WTC11 (cell line): ENCODE measurements at regions not wholly inside any gene's neighbourhood (a gene's known extent, or its start where the extent isn't known, plus 50 kb on each side); places are given as distances from the start of the nearest gene placed in this dataset.
A peak's percentile ranks its signal among the peaks of the same experiment; 100 is the strongest.

ENCODE experiments used
- ATAC-seq: fragments of 200-7000 bp; cut with Tn5 transposase; 2 replicates; pipeline ENCODE4 v1.10.0; 2021; ENCODE audit warnings: mild to moderate bottlenecking, moderate library complexity
- CTCF ChIA-PET: fragments of 300-600 bp; sonication (Branson Sonifier 250); formaldehyde crosslinking; loops from one replicate; lab custom pipeline; 2021; ENCODE audit warnings: antibody characterized with exemption; lab: Charles Lee
- POLR2A ChIA-PET: fragments of 350-600 bp; sonication (Branson Sonifier 250); formaldehyde crosslinking; loops from one replicate; lab custom pipeline; 2021; ENCODE audit warnings: antibody characterized with exemption; lab: Charles Lee
- DNase-seq: peaks from one replicate; pipeline ENCODE4 v3.0.0; 2021; ENCODE audit warnings: low spot score
- H3K27ac Mint-ChIP-seq: 2 replicates; pipeline ENCODE4 v1.8.0; 2021; ENCODE audit warnings: mixed read lengths
- H3K27me3 Mint-ChIP-seq: 2 replicates; pipeline ENCODE4 v1.8.0; 2021; ENCODE audit warnings: low read depth, mild to moderate bottlenecking, moderate library complexity, mixed read lengths
- H3K36me3 Mint-ChIP-seq: 2 replicates; pipeline ENCODE4 v1.8.0; 2021; ENCODE audit warnings: mixed read lengths
- H3K4me1 Mint-ChIP-seq: 2 replicates; pipeline ENCODE4 v1.8.0; 2022; ENCODE audit warnings: mixed read lengths
- H3K4me3 Mint-ChIP-seq: 2 replicates; pipeline ENCODE4 v1.8.0; 2021; ENCODE audit warnings: mild to moderate bottlenecking, moderate library complexity, mixed read lengths
- H3K9me3 Mint-ChIP-seq: 2 replicates; pipeline ENCODE4 v1.8.0; 2021; ENCODE audit warnings: mixed read lengths
- ATF1 ChIP-seq: sonication (generic); formaldehyde crosslinking; IDR thresholded peaks from 2 replicates; pipeline ENCODE4 v1.8.1; 2023; ENCODE audit warnings: mild to moderate bottlenecking, moderate library complexity, missing genetic modification reagents
- CTCF ChIP-seq: fragments of 200-600 bp; IDR thresholded peaks from 2 replicates; pipeline ENCODE4 v1.8.0; 2022; ENCODE audit warnings: antibody characterized with exemption
- ELF4 ChIP-seq: sonication (generic); formaldehyde crosslinking; IDR thresholded peaks from 2 replicates; pipeline ENCODE4 v1.8.1; 2022; ENCODE audit warnings: low read depth, mild to moderate bottlenecking, moderate library complexity, missing genetic modification reagents
- ETV6 ChIP-seq: sonication (generic); formaldehyde crosslinking; IDR thresholded peaks from 2 replicates; pipeline ENCODE4 v1.8.1; 2022; ENCODE audit warnings: mild to moderate bottlenecking, missing genetic modification reagents
- FOXP1 ChIP-seq: sonication (generic); formaldehyde crosslinking; IDR thresholded peaks from 2 replicates; pipeline ENCODE4 v1.8.0; 2022; ENCODE audit warnings: missing genetic modification reagents, mild to moderate bottlenecking, moderate library complexity, borderline replicate concordance
- GRHL2 ChIP-seq: fragments of 250-450 bp; sonication (Bioruptor Pico); IDR thresholded peaks from 2 replicates; pipeline ENCODE4 v1.8.0; 2022; ENCODE audit warnings: mild to moderate bottlenecking, moderate library complexity; ENCODE audit not compliant: insufficient replicate concordance, severe bottlenecking
- MYBL2 ChIP-seq: sonication (generic); formaldehyde crosslinking; IDR thresholded peaks from 2 replicates; pipeline ENCODE4 v1.8.1; 2023; ENCODE audit warnings: mild to moderate bottlenecking, moderate library complexity, missing genetic modification reagents
- OVOL2 ChIP-seq: fragments of 250-450 bp; sonication (Bioruptor Pico); IDR thresholded peaks from 2 replicates; pipeline ENCODE4 v1.9.0; 2021; ENCODE audit warnings: mild to moderate bottlenecking, borderline replicate concordance
- RELA ChIP-seq: sonication (generic); formaldehyde crosslinking; IDR thresholded peaks from 2 replicates; pipeline ENCODE4 v1.8.1; 2022; ENCODE audit warnings: missing genetic modification reagents, mild to moderate bottlenecking, borderline replicate concordance
- SP1 ChIP-seq: sonication (generic); formaldehyde crosslinking; conservative IDR thresholded peaks from 2 replicates; pipeline ENCODE4 v1.8.1; 2022; ENCODE audit warnings: missing genetic modification reagents
- STAT6 ChIP-seq: sonication (generic); formaldehyde crosslinking; conservative IDR thresholded peaks from 2 replicates; pipeline ENCODE4 v1.8.1; 2023; ENCODE audit warnings: mild to moderate bottlenecking, low read depth, missing genetic modification reagents, moderate library complexity
- ZNF121 ChIP-seq: sonication (generic); formaldehyde crosslinking; IDR thresholded peaks from 2 replicates; pipeline ENCODE4 v1.8.0; 2023; ENCODE audit warnings: missing genetic modification reagents
- ZNF416 ChIP-seq: fragments of 250-450 bp; sonication (Bioruptor Pico); IDR thresholded peaks from 2 replicates; pipeline ENCODE4 v1.9.0; 2021; ENCODE audit warnings: mild to moderate bottlenecking, inconsistent platforms
- TF ChIP-seq, protein P1 (sequence below): sonication (generic); formaldehyde crosslinking; IDR thresholded peaks from 2 replicates; pipeline ENCODE4 v1.8.0; 2022; ENCODE audit warnings: mild to moderate bottlenecking, missing genetic modification reagents

GRCh38 chr6:2508071-2508470, 242.7 kb downstream of the MYLK4 start:
- ATAC-seq: no peak
- Mint-ChIP-seq H3K27me3 (no peaks in the 10 kb centered on the region), H3K4me1 (0 out of 2 replicates have a peak, but pooled peaks cover 5% of the 10 kb centered on the region), H3K27ac (no peak overlapping the region), H3K36me3 (no peaks in the 10 kb centered on the region), H3K4me3 (no peak overlapping the region), H3K9me3 (peaks cover 14% of the 10 kb centered on the region)
- no peak for TF ChIP-seq RELA
- no peak for TF ChIP-seq FOXP1 (CRISPR knock-in tag)
- no peak for TF ChIP-seq ETV6 (CRISPR knock-in tag)
- POLR2A ChIA-PET: no interaction called here
- CTCF ChIA-PET: no interaction called here
- no peak for DNase-seq

DNA sequence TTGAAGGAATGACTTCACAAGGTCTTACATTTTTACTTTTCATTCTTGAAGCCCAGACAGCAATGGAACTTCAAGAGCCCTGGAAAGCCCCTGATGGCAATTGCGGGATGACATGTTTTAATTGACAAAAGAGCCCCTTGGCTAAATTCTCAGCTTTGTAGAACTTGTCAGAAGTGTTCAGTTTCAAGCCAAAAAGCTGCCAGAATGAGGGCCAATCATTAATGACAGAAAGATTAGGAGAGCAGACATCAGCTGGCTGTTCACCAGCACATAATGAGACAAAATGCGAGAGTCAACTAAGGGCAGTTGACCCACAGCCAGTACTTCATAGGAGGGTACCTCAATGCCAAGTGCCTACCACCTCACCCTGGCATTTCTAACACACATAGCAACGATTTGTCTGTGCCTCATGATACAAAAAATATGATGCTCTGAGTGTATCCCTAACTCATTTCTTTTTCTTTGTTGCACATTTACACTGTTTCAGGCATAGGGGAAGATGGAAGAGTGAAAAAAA, 243.1 kb downstream of the MYLK4 start:
- POLR2A ChIA-PET: no interaction called here
- no peak overlapping the region; the same call in 1 of the 2 replicates for H3K27ac Mint-ChIP-seq

GRCh38 chr6:2507016-2507415, 243.7 kb downstream of the MYLK4 start:
- Mint-ChIP-seq H3K4me1 (peaks cover 14% of the 10 kb centered on the region), H3K9me3 (peaks cover 14% of the 10 kb centered on the region)
- no peak for TF ChIP-seq ZNF121 (CRISPR knock-in tag)
- TF ChIP-seq, all 79 proteins: peak for 0
- H3K27me3 Mint-ChIP-seq: no peaks in the 10 kb centered on the region
- no peaks in the 10 kb centered on the region for H3K36me3 Mint-ChIP-seq
- DNase-seq: no peak
- H3K27ac Mint-ChIP-seq: no peak overlapping the region
- ChIA-PET POLR2A (no interaction called here), CTCF (no interaction called here)
- ATAC-seq: no peak
- no peak overlapping the region for H3K4me3 Mint-ChIP-seq

More for the DNA sequence above, 243.1 kb downstream of the MYLK4 start:
- Mint-ChIP-seq H3K4me1 (peaks cover 9% of the 10 kb centered on the region), H3K4me3 (no peak overlapping the region), H3K9me3 (peaks cover 14% of the 10 kb centered on the region), H3K27me3 (no peaks in the 10 kb centered on the region), H3K36me3 (no peaks in the 10 kb centered on the region)
- CTCF ChIA-PET: no interaction called here
- no peak for ATAC-seq
- TF ChIP-seq, protein P1, sequence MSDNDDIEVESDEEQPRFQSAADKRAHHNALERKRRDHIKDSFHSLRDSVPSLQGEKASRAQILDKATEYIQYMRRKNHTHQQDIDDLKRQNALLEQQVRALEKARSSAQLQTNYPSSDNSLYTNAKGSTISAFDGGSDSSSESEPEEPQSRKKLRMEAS (CRISPR knock-in tag): no peak
- no peak for TF ChIP-seq ELF4
- no peak for TF ChIP-seq GRHL2 (CRISPR knock-in tag)
- TF ChIP-seq, all 79 proteins: peak for 0
- no peak for DNase-seq

- peaks cover 14% of the 10 kb centered on the region for H3K4me1 Mint-ChIP-seq
- peaks cover 14% of the 10 kb centered on the region for H3K9me3 Mint-ChIP-seq
- TF ChIP-seq ATF1 (CRISPR knock-in tag): no peak
- no peak for TF ChIP-seq MYBL2
- no peak for TF ChIP-seq ZNF416 (CRISPR knock-in tag)
- no peak for TF ChIP-seq SP1 (CRISPR knock-in tag)
- no peak for TF ChIP-seq STAT6 (CRISPR knock-in tag)
- no peak for TF ChIP-seq OVOL2
- peak; percentile 89 for TF ChIP-seq CTCF
- H3K27me3 Mint-ChIP-seq: no peaks in the 10 kb centered on the region
- H3K36me3 Mint-ChIP-seq: no peaks in the 10 kb centered on the region
- ChIA-PET CTCF (interaction anchor here (0.6 to 1.5 kb wide), 3 partner anchors 12 to 129 kb away, joined by 3 to 8 read pairs (median 4); no protein-coding TSS in a partner anchor), POLR2A (no interaction called here)
- H3K27ac Mint-ChIP-seq: no peak overlapping the region
- no peak overlapping the region for H3K4me3 Mint-ChIP-seq
- DNase-seq: peak; percentile 80
- ATAC-seq: peak; percentile 81
These were observed 245.1 kb downstream of the MYLK4 start for GRCh38 chr6:2505624-2506023.
